ENCODE measurements at regions not wholly inside any gene's neighbourhood (a gene's known extent, or its start where the extent isn't known, plus 50 kb on each side); places are given as distances from the start of the nearest gene placed in this dataset.

GRCh38 chr5:178786417-178786816 lies 56.0 kb upstream of the ZNF354A start:
- TF ChIP-seq KLF16 (tag by site-specific recombination; IDR thresholded peaks at IDR 0.05) (no peak), CTCF (tag by site-specific recombination; IDR thresholded peaks at IDR 0.05) (no peak), YY1 (tag by site-specific recombination; IDR thresholded peaks at IDR 0.05) (no peak), ZBTB10 (tag by site-specific recombination; IDR thresholded peaks at IDR 0.05) (no peak)
- TF ChIP-seq, protein P1, sequence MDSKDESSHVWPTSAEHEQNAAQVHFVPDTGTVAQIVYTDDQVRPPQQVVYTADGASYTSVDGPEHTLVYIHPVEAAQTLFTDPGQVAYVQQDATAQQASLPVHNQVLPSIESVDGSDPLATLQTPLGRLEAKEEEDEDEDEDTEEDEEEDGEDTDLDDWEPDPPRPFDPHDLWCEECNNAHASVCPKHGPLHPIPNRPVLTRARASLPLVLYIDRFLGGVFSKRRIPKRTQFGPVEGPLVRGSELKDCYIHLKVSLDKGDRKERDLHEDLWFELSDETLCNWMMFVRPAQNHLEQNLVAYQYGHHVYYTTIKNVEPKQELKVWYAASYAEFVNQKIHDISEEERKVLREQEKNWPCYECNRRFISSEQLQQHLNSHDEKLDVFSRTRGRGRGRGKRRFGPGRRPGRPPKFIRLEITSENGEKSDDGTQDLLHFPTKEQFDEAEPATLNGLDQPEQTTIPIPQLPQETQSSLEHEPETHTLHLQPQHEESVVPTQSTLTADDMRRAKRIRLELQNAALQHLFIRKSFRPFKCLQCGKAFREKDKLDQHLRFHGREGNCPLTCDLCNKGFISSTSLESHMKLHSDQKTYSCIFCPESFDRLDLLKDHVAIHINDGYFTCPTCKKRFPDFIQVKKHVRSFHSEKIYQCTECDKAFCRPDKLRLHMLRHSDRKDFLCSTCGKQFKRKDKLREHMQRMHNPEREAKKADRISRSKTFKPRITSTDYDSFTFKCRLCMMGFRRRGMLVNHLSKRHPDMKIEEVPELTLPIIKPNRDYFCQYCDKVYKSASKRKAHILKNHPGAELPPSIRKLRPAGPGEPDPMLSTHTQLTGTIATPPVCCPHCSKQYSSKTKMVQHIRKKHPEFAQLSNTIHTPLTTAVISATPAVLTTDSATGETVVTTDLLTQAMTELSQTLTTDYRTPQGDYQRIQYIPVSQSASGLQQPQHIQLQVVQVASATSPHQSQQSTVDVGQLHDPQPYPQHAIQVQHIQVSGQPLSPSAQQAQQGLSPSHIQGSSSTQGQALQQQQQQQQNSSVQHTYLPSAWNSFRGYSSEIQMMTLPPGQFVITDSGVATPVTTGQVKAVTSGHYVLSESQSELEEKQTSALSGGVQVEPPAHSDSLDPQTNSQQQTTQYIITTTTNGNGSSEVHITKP (tag by site-specific recombination; IDR thresholded peaks at IDR 0.05) = no peak
